K562 (cell line): ENCODE measurements at regions not wholly inside any gene's neighbourhood (a gene's known extent, or its start where the extent isn't known, plus 50 kb on each side); places are given as distances from the start of the nearest gene placed in this dataset.

ENCODE experiments used
- ATAC-seq: fragments of 200-7000 bp; cut with Tn5 transposase; 3 replicates; pipeline ENCODE4 v1.9.1; 2020; ENCODE audit warnings: moderate library complexity
- BruUV-seq: library from RNA; stranded (reverse); fragments of 400-500 nt; replicated peaks from 2 replicates; lab custom pipeline; 2021; lab: Mats Ljungman, UMichigan
- CTCF ChIA-PET: fragments of 300-600 bp; formaldehyde crosslinking; extraction: SDS; loops from one replicate; lab custom pipeline; 2021; ENCODE audit warnings: low intra/inter-chr PET ratio; lab: Yijun Ruan, JAX
- POLR2A ChIA-PET: fragments of 300-600, 350-650 bp; sonication (Branson Sonifier 250); formaldehyde crosslinking; extraction: SDS; loops from one replicate; lab custom pipeline; 2021; ENCODE audit warnings: antibody characterized with exemption, inconsistent platforms; lab: Yijun Ruan, JAX
- DNase-seq, 4 experiments: peaks; one replicate each; pipeline versions ENCODE4 v3.0.0 to v3.0.0-alpha.2; 2011 to 2018; ENCODE audit warnings: low spot score in 3 of 4, mixed read lengths in 3 of 4; ENCODE audit errors: extremely low read depth in 1 of 4
- FAIRE-seq: peaks from 2 replicates; lab custom pipeline; 2011; peaks lifted over from hg19 to GRCh38; lab: Jason Lieb, UNC
- H2AFZ ChIP-seq: 2 replicates; pipeline ENCODE4 v1.6.0; 2011; ENCODE audit warnings: low read depth, low read length, control low read depth, inconsistent platforms
- H3K27ac ChIP-seq: fragments of 200-600 bp; 3 replicates; pipeline ENCODE4 v1.8.0; 2011; ENCODE audit warnings: low read depth, mild to moderate bottlenecking, control low read depth, inconsistent platforms, low read length, moderate library complexity, mixed read lengths; ENCODE audit errors: extremely low read depth
- H3K27me3 ChIP-seq, 2 experiments: fragments of 300-600 bp in 1 of 2; 2 replicates in 1 of 2; 3 replicates in 1 of 2; pipeline versions ENCODE4 v1.6.0 to v1.8.0; 2011; ENCODE audit warnings: inconsistent platforms in 2 of 2, low read length in 2 of 2, mild to moderate bottlenecking in 1 of 2, mixed read lengths in 1 of 2, moderate library complexity in 1 of 2; ENCODE audit not compliant: control insufficient read depth in 2 of 2, insufficient read depth in 2 of 2
- H3K36me3 ChIP-seq: fragments of 300-600 bp; 3 replicates; pipeline ENCODE4 v1.8.0; 2011; ENCODE audit warnings: mild to moderate bottlenecking, low read length, inconsistent platforms; ENCODE audit not compliant: control insufficient read depth, insufficient read depth
- H3K4me1 ChIP-seq, 2 experiments: fragments of 200-600 bp in 1 of 2; replicated peaks in 1 of 2; 2 replicates in 1 of 2; 3 replicates in 1 of 2; pipeline versions ENCODE4 v1.5.1 to v1.8.0; 2011; ENCODE audit warnings: inconsistent platforms in 2 of 2, low read length in 2 of 2, mild to moderate bottlenecking in 1 of 2, mixed read lengths in 1 of 2, moderate library complexity in 1 of 2; ENCODE audit not compliant: control insufficient read depth in 2 of 2, insufficient read depth in 2 of 2
- H3K4me2 ChIP-seq: 2 replicates; pipeline ENCODE4 v1.6.1; 2011; ENCODE audit warnings: low read length, control low read depth, inconsistent platforms, mixed read lengths; ENCODE audit not compliant: insufficient read depth
- H3K4me3 ChIP-seq: fragments of 200-600 bp; sonication (generic), shearing (Covaris generic); 2 replicates; pipeline ENCODE4 v1.5.1; 2016; ENCODE audit warnings: control low read depth, inconsistent platforms
- H3K79me2 ChIP-seq: fragments of 200-600 bp; 3 replicates; pipeline ENCODE4 v1.8.0; 2011; ENCODE audit warnings: low read length, inconsistent platforms; ENCODE audit not compliant: control insufficient read depth, insufficient read depth
- H3K9ac ChIP-seq, 2 experiments: 2 replicates each; pipeline versions ENCODE4 v1.6.0 to v1.6.1; 2011; ENCODE audit warnings: low read depth in 2 of 2, low read length in 2 of 2, control low read depth in 1 of 2, inconsistent platforms in 1 of 2, mild to moderate bottlenecking in 1 of 2, mixed read lengths in 1 of 2; ENCODE audit not compliant: insufficient read depth in 1 of 2
- H3K9me1 ChIP-seq: one replicate; pipeline ENCODE4 v1.6.0; 2011; ENCODE audit warnings: inconsistent platforms, mild to moderate bottlenecking, low read length, moderate library complexity; ENCODE audit not compliant: control insufficient read depth, insufficient read depth
- H3K9me3 ChIP-seq: replicated peaks from 2 replicates; pipeline ENCODE4 v1.5.1; 2011; ENCODE audit warnings: low read depth, low read length, inconsistent platforms; ENCODE audit not compliant: control insufficient read depth, insufficient read depth
- H4K20me1 ChIP-seq: replicated peaks from 2 replicates; pipeline ENCODE4 v1.6.1; 2011; ENCODE audit warnings: low read length, inconsistent platforms, mixed read lengths; ENCODE audit not compliant: control insufficient read depth, insufficient read depth
- BRCA1 ChIP-seq, 2 experiments: fragments of 450-650 bp in 1 of 2; sonication (generic) in 1 of 2; formaldehyde crosslinking in 1 of 2; IDR thresholded peaks; 2 replicates each; pipeline versions ENCODE4 v1.5.0 to v1.6.1; 2017 to 2020; ENCODE audit warnings: mild to moderate bottlenecking in 1 of 2, missing genetic modification reagents in 1 of 2
- BRD4 ChIP-seq: fragments of 200-600 bp; sonication (generic); IDR thresholded peaks from 2 replicates; pipeline ENCODE4 v1.6.1; 2017; ENCODE audit warnings: inconsistent platforms
- ERF ChIP-seq: fragments of 450-650 bp; formaldehyde crosslinking; IDR thresholded peaks from 2 replicates; pipeline ENCODE4 v1.4.0; 2020; ENCODE audit warnings: mild to moderate bottlenecking, mixed read lengths
- FOS ChIP-seq: IDR thresholded peaks from 3 replicates; pipeline ENCODE4 v1.6.1; 2011; ENCODE audit not compliant: insufficient read length; ENCODE audit errors: extremely low read depth
- FOXP1 ChIP-seq: sonication (generic); formaldehyde crosslinking; IDR thresholded peaks from 2 replicates; pipeline ENCODE4 v1.8.0; 2022; ENCODE audit warnings: mild to moderate bottlenecking, missing genetic modification reagents
- KLF6 ChIP-seq: fragments of 250-450 bp; sonication (Bioruptor Pico); IDR thresholded peaks from 2 replicates; pipeline ENCODE4 v1.4.0; 2020; ENCODE audit warnings: mild to moderate bottlenecking, moderate library complexity, borderline replicate concordance
- MCM7 ChIP-seq, 2 experiments: fragments of 450-650 bp; IDR thresholded peaks; 2 replicates each; pipeline ENCODE4 v1.6.1; 2016 to 2018
- MTA2 ChIP-seq: fragments of 450-650 bp; IDR thresholded peaks from 2 replicates; pipeline ENCODE4 v1.6.1; 2016; ENCODE audit warnings: low read depth
- NR2C2 ChIP-seq, 2 experiments: fragments of 200-800 bp in 1 of 2; sonication (Bioruptor generic) in 1 of 2; sonication (generic) in 1 of 2; formaldehyde crosslinking in 1 of 2; IDR thresholded peaks; 2 replicates each; pipeline versions ENCODE4 v1.6.1 to v1.8.0; 2016 to 2022; ENCODE audit warnings: mild to moderate bottlenecking in 1 of 2, missing compliant biosample characterization in 1 of 2, missing genetic modification characterization in 1 of 2, missing genetic modification reagents in 1 of 2
- PHTF2 ChIP-seq: fragments of 250-450 bp; sonication (Bioruptor Pico); IDR thresholded peaks from 2 replicates; pipeline ENCODE4 v1.5.0; 2021; ENCODE audit warnings: mild to moderate bottlenecking
- PTBP1 ChIP-seq: fragments of 200-400 bp; formaldehyde crosslinking; IDR thresholded peaks from 2 replicates; pipeline ENCODE4 v1.6.1; 2017; ENCODE audit warnings: low read depth, low read length
- RBM22 ChIP-seq: fragments of 200-400 bp; formaldehyde crosslinking; IDR thresholded peaks from 2 replicates; pipeline ENCODE4 v1.6.1; 2018; ENCODE audit warnings: low read length, low read depth; ENCODE audit not compliant: poor library complexity, severe bottlenecking
- RFX5 ChIP-seq: IDR thresholded peaks from 2 replicates; pipeline ENCODE4 v1.6.1; 2011; ENCODE audit warnings: low read depth, mild to moderate bottlenecking, improper control_type of control experiment, low read length
- SUPT5H ChIP-seq: fragments of 450-650 bp; IDR thresholded peaks from 2 replicates; pipeline ENCODE4 v1.6.1; 2016
- TBP ChIP-seq: optimal IDR thresholded peaks from 2 replicates; pipeline ENCODE3; 2011; ENCODE audit warnings: low read depth, low read length, improper control_type of control experiment
- ZEB2 ChIP-seq: fragments of 450-650 bp; IDR thresholded peaks from 2 replicates; pipeline ENCODE4 v1.6.1; 2016
- ZFX ChIP-seq: sonication (generic); formaldehyde crosslinking; IDR thresholded peaks from 2 replicates; pipeline ENCODE4 v1.8.0; 2022; ENCODE audit warnings: mild to moderate bottlenecking, missing genetic modification reagents, moderate library complexity
- ZNF3 ChIP-seq: fragments of 250-450 bp; sonication (Bioruptor Pico); IDR thresholded peaks from 2 replicates; pipeline ENCODE4 v1.5.0; 2021; ENCODE audit warnings: mild to moderate bottlenecking, moderate library complexity
- WGBS: fragments of 100-300 bp; shearing (Covaris generic); methylation state at CpG from one replicate; pipeline ENCODE4 v1.1.6; 2016; ENCODE audit warnings: low coverage, mixed read lengths; ENCODE audit not compliant: insufficient coverage; ENCODE audit errors: missing lambda C conversion rate; 5-methylcytosine and 5-hydroxymethylcytosine counted together
- in situ Hi-C: fragments of 300-500 bp; cut with MboI; formaldehyde crosslinking; loops from 4 replicates; pipeline ENCODE4 v1.15.0; 2018; ENCODE audit warnings: inconsistent platforms, mixed read lengths
- intact Hi-C: fragments of 100-400 bp; cut with micrococcal nuclease; formaldehyde crosslinking; loops from 2 replicates; pipeline ENCODE4 v1.14.2; 2022
- TF ChIP-seq, protein P1 (sequence below): fragments of 250-450 bp; sonication (Bioruptor Pico); IDR thresholded peaks from 2 replicates; pipeline ENCODE4 v1.5.0; 2020; ENCODE audit warnings: mild to moderate bottlenecking, borderline replicate concordance

DNA sequence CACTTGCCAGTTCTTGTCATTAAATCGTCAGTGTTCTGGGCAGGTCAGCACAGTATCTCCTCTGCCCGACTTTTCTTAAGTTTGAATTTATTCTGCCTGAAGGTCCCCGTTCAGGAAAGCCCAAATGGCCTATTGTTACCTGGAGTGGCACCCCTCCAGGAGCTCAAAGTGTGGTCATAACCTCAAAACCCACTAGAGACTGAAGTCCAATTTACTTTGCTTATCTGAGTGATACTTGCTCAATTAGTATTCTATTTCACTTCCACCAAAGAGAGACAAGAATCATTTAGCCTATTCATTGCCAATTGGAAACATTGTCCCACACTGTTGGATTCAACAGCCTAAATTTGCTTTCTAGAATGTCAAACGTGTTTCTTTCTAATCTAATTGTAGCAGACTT lies 375.3 kb downstream of the LNPK start:
- Histone ChIP-seq H3K4me3 (no peak overlapping the region), H3K9me1 (no peaks in the 10 kb centered on the region)
- in situ Hi-C loops = no loop called here

DNA sequence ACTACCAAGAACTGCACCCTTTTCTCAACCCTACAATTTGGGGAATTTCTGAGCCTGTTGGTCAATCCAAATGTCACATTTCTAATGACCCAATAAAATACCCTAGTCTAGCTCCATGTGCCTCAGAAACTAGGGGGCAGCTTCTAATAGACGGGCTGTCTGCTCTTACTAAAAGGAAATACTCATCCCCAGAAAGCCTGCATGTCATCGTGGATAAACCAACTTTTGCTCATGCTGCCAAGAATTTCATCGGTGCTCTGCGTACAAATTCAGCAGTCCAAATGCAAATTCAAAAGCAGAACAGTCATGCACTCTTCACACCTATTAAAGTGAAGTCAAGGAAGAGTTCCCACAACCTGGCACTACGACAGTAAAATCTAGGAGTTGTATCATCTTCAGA lies 377.3 kb downstream of the LNPK start:
- in situ Hi-C loops (no loop called here), intact Hi-C loops (no loop called here)
- ChIA-PET CTCF (interaction anchor here (0.7 kb wide), 1 partner anchor 125 kb away, joined by 3 read pairs; no protein-coding TSS in a partner anchor), POLR2A (no interaction called here)
- H3K27ac ChIP-seq = no peak overlapping the region
- H3K9me1 ChIP-seq = no peaks in the 10 kb centered on the region
- WGBS = under 1% methylated on average over 5 of the region's 5 CpGs
- no peak for DNase-seq
- H3K36me3 ChIP-seq = no peaks in the 10 kb centered on the region
- no peak overlapping the region for H3K4me2 ChIP-seq
- H4K20me1 ChIP-seq = no peaks in the 10 kb centered on the region
- ATAC-seq = no peak
- H3K27me3 ChIP-seq = no peaks in the 10 kb centered on the region; a peak in 2 of 5 replicates
- no TSS peak for BruUV-seq
- H3K9me3 ChIP-seq = no peaks in the 10 kb centered on the region
- no peak for FAIRE-seq
- no peak overlapping the region for H2AFZ ChIP-seq
- no peaks in the 10 kb centered on the region for H3K4me1 ChIP-seq
- H3K79me2 ChIP-seq = no peaks in the 10 kb centered on the region
- H3K4me3 ChIP-seq = no peak overlapping the region
- H3K9ac ChIP-seq = no peak overlapping the region
- no peak for TF ChIP-seq ERF (CRISPR knock-in tag)
- TF ChIP-seq BRCA1 (IDR thresholded peaks at IDR 0.05) = no peak
- TF ChIP-seq BRCA1 (CRISPR knock-in tag; IDR thresholded peaks at IDR 0.05) = no peak
- TF ChIP-seq MTA2 = no peak
- no peak for TF ChIP-seq FOXP1 (CRISPR knock-in tag)
- TF ChIP-seq NR2C2 (CRISPR knock-in tag; IDR thresholded peaks at IDR 0.05) = no peak
- no peak for TF ChIP-seq NR2C2 (tag; IDR thresholded peaks at IDR 0.05)
- no peak for TF ChIP-seq TBP
- TF ChIP-seq ZNF3 (CRISPR knock-in tag) = no peak
- no peak for TF ChIP-seq FOS
- TF ChIP-seq ZFX (CRISPR knock-in tag) = no peak
- no peak for TF ChIP-seq RBM22
- TF ChIP-seq, protein P1, sequence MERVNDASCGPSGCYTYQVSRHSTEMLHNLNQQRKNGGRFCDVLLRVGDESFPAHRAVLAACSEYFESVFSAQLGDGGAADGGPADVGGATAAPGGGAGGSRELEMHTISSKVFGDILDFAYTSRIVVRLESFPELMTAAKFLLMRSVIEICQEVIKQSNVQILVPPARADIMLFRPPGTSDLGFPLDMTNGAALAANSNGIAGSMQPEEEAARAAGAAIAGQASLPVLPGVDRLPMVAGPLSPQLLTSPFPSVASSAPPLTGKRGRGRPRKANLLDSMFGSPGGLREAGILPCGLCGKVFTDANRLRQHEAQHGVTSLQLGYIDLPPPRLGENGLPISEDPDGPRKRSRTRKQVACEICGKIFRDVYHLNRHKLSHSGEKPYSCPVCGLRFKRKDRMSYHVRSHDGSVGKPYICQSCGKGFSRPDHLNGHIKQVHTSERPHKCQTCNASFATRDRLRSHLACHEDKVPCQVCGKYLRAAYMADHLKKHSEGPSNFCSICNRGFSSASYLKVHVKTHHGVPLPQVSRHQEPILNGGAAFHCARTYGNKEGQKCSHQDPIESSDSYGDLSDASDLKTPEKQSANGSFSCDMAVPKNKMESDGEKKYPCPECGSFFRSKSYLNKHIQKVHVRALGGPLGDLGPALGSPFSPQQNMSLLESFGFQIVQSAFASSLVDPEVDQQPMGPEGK (CRISPR knock-in tag) = no peak

More for the DNA sequence above, 375.3 kb downstream of the LNPK start:
- H3K27me3 ChIP-seq = no peaks in the 10 kb centered on the region; a peak in 2 of 5 replicates
- no peak overlapping the region for H2AFZ ChIP-seq
- CTCF ChIA-PET = no interaction called here
- FAIRE-seq (no peak), ATAC-seq (no peak), DNase-seq (no peak)
- TF ChIP-seq RFX5 = no peak
- no peak for TF ChIP-seq PTBP1
- TF ChIP-seq PHTF2 = no peak
- TF ChIP-seq SUPT5H = no peak
- TF ChIP-seq MCM7 (IDR thresholded peaks at IDR 0.05) = no peak
- no peak for TF ChIP-seq ZEB2
- TF ChIP-seq BRD4 = no peak
- no peak for TF ChIP-seq KLF6 (CRISPR knock-in tag)
- no peak overlapping the region for H3K4me2 ChIP-seq
- no peak overlapping the region for H3K9ac ChIP-seq
- intact Hi-C loops = no loop called here
- H3K36me3 ChIP-seq = no peaks in the 10 kb centered on the region
- H3K79me2 ChIP-seq = no peaks in the 10 kb centered on the region
- H4K20me1 ChIP-seq = no peaks in the 10 kb centered on the region
- POLR2A ChIA-PET = interaction anchor here (0.7 to 1.0 kb wide), 2 partner anchors 10 to 422 kb away, joined by 3 read pairs; no protein-coding TSS in a partner anchor
- WGBS = 1% methylated on average over 4 of the region's 4 CpGs
- no peak overlapping the region for H3K27ac ChIP-seq
- no peaks in the 10 kb centered on the region for H3K4me1 ChIP-seq
- H3K9me3 ChIP-seq = no peaks in the 10 kb centered on the region
- BruUV-seq = no TSS peak
